ENCODE measurements at regions not wholly inside any gene's neighbourhood (a gene's known extent, or its start where the extent isn't known, plus 50 kb on each side); places are given as distances from the start of the nearest gene placed in this dataset.

DNA sequence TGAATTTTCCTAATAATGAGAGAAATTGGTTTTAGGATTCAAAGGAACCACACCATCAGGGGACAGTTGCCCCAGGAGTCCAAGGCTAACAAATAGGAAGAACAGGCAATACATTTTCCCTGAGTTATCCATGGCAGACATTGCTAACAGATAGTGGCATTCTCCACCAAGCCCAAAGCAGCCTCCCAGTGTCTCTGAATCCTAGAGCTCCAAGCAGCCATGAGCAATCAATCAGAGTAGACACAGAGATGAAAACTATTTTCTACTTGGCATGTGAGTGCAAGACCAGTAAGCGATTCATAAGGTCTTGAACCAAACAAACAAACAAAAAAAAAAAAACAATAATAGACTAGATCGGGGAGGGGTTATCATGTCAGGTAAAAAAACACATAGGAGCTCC lies 515.7 kb downstream of the MED13L start:
- H3K27ac Mint-ChIP-seq = no peak overlapping the region
- H3K4me1 Mint-ChIP-seq (ENCODE audit: low read depth) = peaks cover 11% of the 10 kb centered on the region
- H3K36me3 Mint-ChIP-seq (ENCODE audit: insufficient read depth) = no peaks in the 10 kb centered on the region
- H3K27me3 Mint-ChIP-seq = peaks cover 7% of the 10 kb centered on the region
- H3K9me3 Mint-ChIP-seq (ENCODE audit: low read depth) = no peaks in the 10 kb centered on the region
- no peak overlapping the region for H3K4me3 Mint-ChIP-seq (ENCODE audit: low read depth)
- TF ChIP-seq, protein P1, sequence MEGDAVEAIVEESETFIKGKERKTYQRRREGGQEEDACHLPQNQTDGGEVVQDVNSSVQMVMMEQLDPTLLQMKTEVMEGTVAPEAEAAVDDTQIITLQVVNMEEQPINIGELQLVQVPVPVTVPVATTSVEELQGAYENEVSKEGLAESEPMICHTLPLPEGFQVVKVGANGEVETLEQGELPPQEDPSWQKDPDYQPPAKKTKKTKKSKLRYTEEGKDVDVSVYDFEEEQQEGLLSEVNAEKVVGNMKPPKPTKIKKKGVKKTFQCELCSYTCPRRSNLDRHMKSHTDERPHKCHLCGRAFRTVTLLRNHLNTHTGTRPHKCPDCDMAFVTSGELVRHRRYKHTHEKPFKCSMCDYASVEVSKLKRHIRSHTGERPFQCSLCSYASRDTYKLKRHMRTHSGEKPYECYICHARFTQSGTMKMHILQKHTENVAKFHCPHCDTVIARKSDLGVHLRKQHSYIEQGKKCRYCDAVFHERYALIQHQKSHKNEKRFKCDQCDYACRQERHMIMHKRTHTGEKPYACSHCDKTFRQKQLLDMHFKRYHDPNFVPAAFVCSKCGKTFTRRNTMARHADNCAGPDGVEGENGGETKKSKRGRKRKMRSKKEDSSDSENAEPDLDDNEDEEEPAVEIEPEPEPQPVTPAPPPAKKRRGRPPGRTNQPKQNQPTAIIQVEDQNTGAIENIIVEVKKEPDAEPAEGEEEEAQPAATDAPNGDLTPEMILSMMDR (IDR thresholded peaks at IDR 0.05; ENCODE audit: unreplicated experiment) = no peak
- DNase-seq (ENCODE audit: low spot score, unreplicated experiment) = no peak

DNA sequence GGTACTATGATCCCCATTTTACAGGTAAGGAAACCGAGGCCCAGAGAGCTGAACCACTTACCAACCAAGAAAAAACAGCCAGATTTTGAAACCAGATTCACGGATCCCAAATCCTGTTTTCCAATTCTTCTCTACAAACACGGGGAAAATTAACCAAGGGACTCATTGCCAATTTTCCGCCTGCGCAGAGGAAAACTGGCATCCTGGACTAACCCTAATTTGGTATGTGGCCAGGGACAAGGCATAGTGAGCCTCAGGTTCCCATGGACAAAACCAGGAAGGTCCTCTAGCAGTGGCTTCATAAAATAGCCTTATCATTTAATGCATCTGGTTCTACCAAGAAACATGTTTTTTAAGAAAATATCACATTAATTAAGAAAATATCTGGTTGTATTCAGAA lies 517.3 kb downstream of the MED13L start:
- H3K4me1 Mint-ChIP-seq (ENCODE audit: low read depth) = peaks cover 17% of the 10 kb centered on the region

DNA sequence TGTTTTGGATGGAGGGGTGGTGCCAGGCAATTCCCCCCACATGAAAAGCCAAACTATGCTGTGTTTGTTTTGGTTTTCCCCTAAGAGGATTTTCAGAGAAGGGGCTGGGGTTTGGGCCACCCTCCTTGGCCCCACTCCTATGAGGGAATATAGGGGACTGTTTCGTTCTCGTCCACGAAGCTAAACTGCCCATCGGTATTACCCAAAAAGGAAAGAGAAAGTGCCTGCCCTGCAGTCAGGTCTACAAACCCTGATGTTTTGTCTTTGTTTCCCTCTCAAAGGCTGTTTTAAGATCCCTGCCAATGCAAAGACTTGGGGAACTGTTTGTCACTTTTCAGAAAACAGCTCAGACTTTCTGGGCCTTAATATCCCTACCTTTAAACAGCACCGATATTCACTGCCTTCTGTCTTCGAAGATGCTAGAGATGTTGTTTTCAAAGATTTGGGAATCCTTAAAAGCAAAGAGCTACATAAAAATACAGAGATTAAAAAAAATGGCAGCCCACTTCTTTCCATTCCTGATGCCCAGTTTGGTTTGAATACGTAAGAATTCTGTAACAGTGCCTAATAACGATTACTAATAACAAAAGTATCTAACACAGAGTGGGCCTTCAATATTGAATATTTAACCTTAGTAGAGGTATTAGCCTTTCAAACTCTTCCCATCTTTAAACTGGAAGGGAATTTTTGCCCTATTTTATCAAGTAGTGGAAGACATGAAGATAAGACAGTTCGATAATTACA lies 518.4 kb downstream of the MED13L start:
- H3K27me3 Mint-ChIP-seq = peaks cover 14% of the 10 kb centered on the region
- no peak overlapping the region for H3K4me3 Mint-ChIP-seq (ENCODE audit: low read depth)
- H3K4me1 Mint-ChIP-seq (ENCODE audit: low read depth) = peaks cover 23% of the 10 kb centered on the region
- TF ChIP-seq, protein P1 (IDR thresholded peaks at IDR 0.05; ENCODE audit: unreplicated experiment) = no peak
- H3K36me3 Mint-ChIP-seq (ENCODE audit: insufficient read depth) = no peaks in the 10 kb centered on the region
- H3K27ac Mint-ChIP-seq = no peak overlapping the region
- no peaks in the 10 kb centered on the region for H3K9me3 Mint-ChIP-seq (ENCODE audit: low read depth)
- no peak for DNase-seq (ENCODE audit: low spot score, unreplicated experiment)

More for the DNA sequence above, 517.3 kb downstream of the MED13L start:
- Mint-ChIP-seq H3K36me3 (ENCODE audit: insufficient read depth) (no peaks in the 10 kb centered on the region), H3K9me3 (ENCODE audit: low read depth) (no peaks in the 10 kb centered on the region), H3K4me3 (ENCODE audit: low read depth) (no peak overlapping the region), H3K27ac (no peak overlapping the region), H3K27me3 (peaks cover 11% of the 10 kb centered on the region)
- TF ChIP-seq, protein P1 (IDR thresholded peaks at IDR 0.05; ENCODE audit: unreplicated experiment) = no peak
- no peak for DNase-seq (ENCODE audit: low spot score, unreplicated experiment)

DNA sequence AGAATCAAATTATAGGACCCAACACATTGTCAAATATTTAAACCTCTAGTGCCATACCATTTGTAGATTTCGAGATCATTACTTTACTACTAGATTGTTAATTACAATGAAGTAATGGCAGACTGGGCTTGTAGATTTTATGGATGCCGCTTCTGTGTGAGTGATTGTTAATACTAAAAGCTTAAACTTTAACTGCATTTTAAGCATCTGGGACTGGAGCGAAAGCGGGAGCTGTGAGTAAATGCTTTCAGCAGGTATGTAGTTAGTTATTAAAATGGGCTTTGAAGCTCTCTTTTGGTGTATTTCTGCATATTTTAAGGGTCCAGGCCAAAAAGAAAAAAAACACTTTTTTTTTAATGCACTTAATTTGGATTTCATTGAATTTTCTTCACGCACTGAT lies 519.3 kb downstream of the MED13L start:
- H3K4me3 Mint-ChIP-seq (ENCODE audit: low read depth) = no peak overlapping the region
- DNase-seq (ENCODE audit: low spot score, unreplicated experiment) = no peak
- no peaks in the 10 kb centered on the region for H3K36me3 Mint-ChIP-seq (ENCODE audit: insufficient read depth)
- no peaks in the 10 kb centered on the region for H3K9me3 Mint-ChIP-seq (ENCODE audit: low read depth)
- TF ChIP-seq, protein P1 (IDR thresholded peaks at IDR 0.05; ENCODE audit: unreplicated experiment) = no peak
- peaks cover 14% of the 10 kb centered on the region for H3K27me3 Mint-ChIP-seq
- H3K4me1 Mint-ChIP-seq (ENCODE audit: low read depth) = peaks cover 21% of the 10 kb centered on the region
- no peak overlapping the region for H3K27ac Mint-ChIP-seq

DNA sequence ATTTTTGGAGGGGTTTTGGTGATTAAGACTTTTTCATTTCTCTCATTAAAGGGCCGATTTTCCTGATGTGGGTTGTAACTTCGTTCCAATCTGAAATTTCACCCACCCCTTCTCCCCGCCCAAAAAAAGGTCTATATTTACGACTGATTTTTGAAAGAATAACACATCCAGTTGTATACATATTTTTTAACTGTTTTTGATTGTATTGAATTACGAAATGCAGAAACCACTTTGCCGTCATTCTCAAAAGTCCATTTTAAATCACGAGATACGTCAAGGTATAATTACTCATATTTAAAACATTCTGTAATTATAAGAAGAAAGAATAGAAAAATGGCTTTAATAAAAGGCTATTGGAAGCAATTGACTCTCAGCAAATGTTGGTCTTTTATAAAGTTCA lies 520.7 kb downstream of the MED13L start:
- Mint-ChIP-seq H3K9me3 (ENCODE audit: low read depth) (no peaks in the 10 kb centered on the region), H3K36me3 (ENCODE audit: insufficient read depth) (no peaks in the 10 kb centered on the region), H3K27me3 (peaks cover 14% of the 10 kb centered on the region), H3K4me1 (ENCODE audit: low read depth) (peaks cover 23% of the 10 kb centered on the region), H3K27ac (no peak overlapping the region), H3K4me3 (ENCODE audit: low read depth) (no peak overlapping the region)
- no peak for DNase-seq (ENCODE audit: low spot score, unreplicated experiment)
- TF ChIP-seq, protein P1 (IDR thresholded peaks at IDR 0.05; ENCODE audit: unreplicated experiment) = no peak
